ENCODE measurements at regions not wholly inside any gene's neighbourhood (a gene's known extent, or its start where the extent isn't known, plus 50 kb on each side); places are given as distances from the start of the nearest gene placed in this dataset.
"Not testable (repeated sequence)": the region's sequence is repeated elsewhere in the genome, so short reads cannot be mapped to it uniquely, and the experiment has no call there.

GRCh38 chr5:163947848-163948666, 442.6 kb downstream of the MAT2B start:
- H3K27ac ChIP-seq (ENCODE audit: insufficient read depth, low read depth, low read length, poor library complexity, severe bottlenecking): no peak overlapping the region
- no peaks in the 10 kb centered on the region for H3K4me1 ChIP-seq (ENCODE audit: control insufficient read depth, insufficient read depth, low read length)
- H3K27me3 ChIP-seq (ENCODE audit: control insufficient read depth, insufficient read depth, low read length, poor library complexity, severe bottlenecking): no peaks in the 10 kb centered on the region
- H3K4me3 ChIP-seq (ENCODE audit: insufficient read depth, low read depth, low read length): no peak overlapping the region
- WGBS, 2 experiments: 92% methylated on average over 12 of the region's 12 CpGs
- no peaks in the 10 kb centered on the region for H3K36me3 ChIP-seq (ENCODE audit: control insufficient read depth, insufficient read depth, low read length)
- H3K9me3 ChIP-seq (ENCODE audit: control insufficient read depth, low read length): no peaks in the 10 kb centered on the region

DNA sequence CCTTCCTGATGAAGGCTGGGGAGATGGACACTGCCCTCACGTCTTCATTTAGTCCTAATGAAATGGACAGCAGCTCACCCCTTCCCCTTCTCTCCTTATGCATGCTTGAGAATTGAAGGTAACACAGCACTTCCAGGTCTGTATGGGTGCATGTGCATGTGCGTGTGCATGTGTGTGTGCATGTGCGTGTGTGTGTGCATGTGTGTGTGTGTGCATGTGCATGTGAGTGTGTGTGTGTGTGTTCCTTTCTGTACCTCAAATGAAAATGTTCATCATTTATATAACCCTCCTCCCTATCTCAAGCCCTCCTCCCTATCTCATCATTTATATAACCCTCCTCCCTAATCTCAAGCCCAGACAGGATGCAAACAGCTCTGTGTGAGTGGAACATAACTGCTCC, 444.8 kb downstream of the MAT2B start:
- Histone ChIP-seq H3K36me3 (ENCODE audit: control insufficient read depth, insufficient read depth, low read length) (no peaks in the 10 kb centered on the region), H3K27ac (ENCODE audit: insufficient read depth, low read depth, low read length, poor library complexity, severe bottlenecking) (no peak overlapping the region), H3K27me3 (ENCODE audit: control insufficient read depth, insufficient read depth, low read length, poor library complexity, severe bottlenecking) (no peaks in the 10 kb centered on the region), H3K4me3 (ENCODE audit: insufficient read depth, low read depth, low read length) (no peak overlapping the region), H3K4me1 (ENCODE audit: control insufficient read depth, insufficient read depth, low read length) (no peaks in the 10 kb centered on the region), H3K9me3 (ENCODE audit: control insufficient read depth, low read length) (no peaks in the 10 kb centered on the region)
- 87 to 93% methylated on average over 3 of the region's 3 CpGs for WGBS, 2 experiments

DNA sequence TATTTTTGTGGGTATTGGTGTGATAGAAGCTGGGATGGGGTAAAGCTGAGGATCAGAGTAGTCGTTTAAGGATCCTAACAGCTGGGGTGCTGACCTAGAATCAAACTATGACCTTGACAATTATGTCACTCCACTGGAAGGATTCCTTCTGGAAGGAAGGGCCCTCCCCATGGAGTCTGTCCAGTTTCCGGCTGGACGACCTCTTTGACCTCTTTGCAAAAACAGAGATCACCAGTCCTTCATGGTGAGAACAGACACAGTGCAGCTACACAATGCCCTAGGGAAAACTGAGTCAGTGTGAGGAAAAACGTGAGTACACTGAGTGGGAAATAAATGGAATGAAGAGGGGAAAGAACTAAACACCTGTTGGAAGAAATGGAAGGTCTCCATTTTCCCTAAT, 445.6 kb downstream of the MAT2B start:
- no peaks in the 10 kb centered on the region for H3K9me3 ChIP-seq (ENCODE audit: control insufficient read depth, low read length)
- no peaks in the 10 kb centered on the region for H3K27me3 ChIP-seq (ENCODE audit: control insufficient read depth, insufficient read depth, low read length, poor library complexity, severe bottlenecking)
- H3K36me3 ChIP-seq (ENCODE audit: control insufficient read depth, insufficient read depth, low read length): no peaks in the 10 kb centered on the region
- WGBS, 2 experiments: 92 to 95% methylated on average over 4 of the region's 4 CpGs
- H3K4me3 ChIP-seq (ENCODE audit: insufficient read depth, low read depth, low read length): no peak overlapping the region
- no peak overlapping the region for H3K27ac ChIP-seq (ENCODE audit: insufficient read depth, low read depth, low read length, poor library complexity, severe bottlenecking)
- H3K4me1 ChIP-seq (ENCODE audit: control insufficient read depth, insufficient read depth, low read length): no peaks in the 10 kb centered on the region

- Histone ChIP-seq H3K36me3 (ENCODE audit: control insufficient read depth, insufficient read depth, low read length) (no peaks in the 10 kb centered on the region), H3K4me3 (ENCODE audit: insufficient read depth, low read depth, low read length) (no peak overlapping the region), H3K4me1 (ENCODE audit: control insufficient read depth, insufficient read depth, low read length) (no peaks in the 10 kb centered on the region), H3K27me3 (ENCODE audit: control insufficient read depth, insufficient read depth, low read length, poor library complexity, severe bottlenecking) (no peaks in the 10 kb centered on the region), H3K9me3 (ENCODE audit: control insufficient read depth, low read length) (no peaks in the 10 kb centered on the region), H3K27ac (ENCODE audit: insufficient read depth, low read depth, low read length, poor library complexity, severe bottlenecking) (no peak overlapping the region)
- 87 to 92% methylated on average over 2 to 6 of the region's 8 CpGs for WGBS, 2 experiments
These were observed 448.5 kb downstream of the MAT2B start for GRCh38 chr5:163953901-163954300.

DNA sequence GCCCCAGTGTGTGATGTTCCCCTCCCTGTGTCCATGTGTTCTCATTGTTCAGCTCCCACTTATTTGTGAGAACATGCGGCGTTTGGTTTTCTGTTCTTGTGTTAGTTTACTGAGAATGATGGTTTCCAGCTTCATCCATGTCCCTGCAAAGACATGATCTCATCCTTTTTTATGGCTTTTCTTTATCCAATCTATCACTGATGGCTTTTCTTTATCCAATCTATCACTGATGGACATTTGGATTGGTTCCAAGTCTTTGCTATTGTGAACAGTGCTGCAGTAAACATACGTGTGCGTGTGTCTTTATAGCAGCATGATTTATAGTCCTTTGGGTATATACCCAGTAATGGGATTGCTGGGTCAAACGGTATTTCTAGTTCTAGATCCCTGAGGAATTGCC, 455.8 kb downstream of the MAT2B start:
- not testable (repeated sequence) for H3K9me3 ChIP-seq (ENCODE audit: control insufficient read depth, low read length); H3K4me1 ChIP-seq (ENCODE audit: control insufficient read depth, insufficient read depth, low read length); H3K4me3 ChIP-seq (ENCODE audit: insufficient read depth, low read depth, low read length); H3K27ac ChIP-seq (ENCODE audit: insufficient read depth, low read depth, low read length, poor library complexity, severe bottlenecking); H3K27me3 ChIP-seq (ENCODE audit: control insufficient read depth, insufficient read depth, low read length, poor library complexity, severe bottlenecking); H3K36me3 ChIP-seq (ENCODE audit: control insufficient read depth, insufficient read depth, low read length)
- WGBS, 2 experiments: 90 to 100% methylated on average over 2 to 4 of the region's 5 CpGs

GRCh38 chr5:163963881-163964280, 458.5 kb downstream of the MAT2B start:
- Histone ChIP-seq H3K36me3 (ENCODE audit: control insufficient read depth, insufficient read depth, low read length) (no peaks in the 10 kb centered on the region), H3K27me3 (ENCODE audit: control insufficient read depth, insufficient read depth, low read length, poor library complexity, severe bottlenecking) (no peaks in the 10 kb centered on the region), H3K4me3 (ENCODE audit: insufficient read depth, low read depth, low read length) (no peak overlapping the region), H3K9me3 (ENCODE audit: control insufficient read depth, low read length) (no peaks in the 10 kb centered on the region), H3K27ac (ENCODE audit: insufficient read depth, low read depth, low read length, poor library complexity, severe bottlenecking) (no peak overlapping the region), H3K4me1 (ENCODE audit: control insufficient read depth, insufficient read depth, low read length) (no peaks in the 10 kb centered on the region)
- WGBS, 2 experiments: 94 to 95% methylated on average over 8 to 9 of the region's 9 CpGs

DNA sequence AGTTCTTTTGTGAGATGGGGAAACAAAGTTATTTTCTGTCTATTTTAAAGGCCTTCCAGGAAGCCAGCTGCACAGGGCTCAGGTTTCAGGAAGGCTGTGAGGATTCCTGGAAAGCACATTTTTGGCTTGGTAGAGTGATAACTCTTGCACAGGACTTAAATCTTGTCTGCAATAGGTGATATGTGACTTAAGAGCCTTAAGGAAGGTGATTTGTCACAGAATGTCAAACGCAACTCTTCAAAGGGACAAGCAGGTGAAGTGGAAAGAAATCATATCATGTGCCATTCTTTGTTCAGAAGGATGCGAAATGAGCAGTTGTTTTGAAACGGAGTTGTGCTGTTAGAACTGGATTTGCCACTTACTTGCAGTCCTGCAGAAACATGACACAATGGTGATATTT, 459.3 kb downstream of the MAT2B start:
- H3K27me3 ChIP-seq (ENCODE audit: control insufficient read depth, insufficient read depth, low read length, poor library complexity, severe bottlenecking): no peaks in the 10 kb centered on the region
- H3K4me1 ChIP-seq (ENCODE audit: control insufficient read depth, insufficient read depth, low read length): no peaks in the 10 kb centered on the region
- H3K27ac ChIP-seq (ENCODE audit: insufficient read depth, low read depth, low read length, poor library complexity, severe bottlenecking): no peak overlapping the region
- H3K4me3 ChIP-seq (ENCODE audit: insufficient read depth, low read depth, low read length): no peak overlapping the region
- H3K36me3 ChIP-seq (ENCODE audit: control insufficient read depth, insufficient read depth, low read length): no peaks in the 10 kb centered on the region
- WGBS, 2 experiments: 92 to 95% methylated on average over 3 of the region's 3 CpGs
- no peaks in the 10 kb centered on the region for H3K9me3 ChIP-seq (ENCODE audit: control insufficient read depth, low read length)

GRCh38 chr5:163967268-163967667, 461.8 kb downstream of the MAT2B start:
- WGBS, 2 experiments: 88 to 90% methylated on average over 1 of the region's 1 CpG
- Histone ChIP-seq H3K4me3 (ENCODE audit: insufficient read depth, low read depth, low read length) (no peak overlapping the region), H3K27me3 (ENCODE audit: control insufficient read depth, insufficient read depth, low read length, poor library complexity, severe bottlenecking) (no peaks in the 10 kb centered on the region), H3K36me3 (ENCODE audit: control insufficient read depth, insufficient read depth, low read length) (no peaks in the 10 kb centered on the region), H3K9me3 (ENCODE audit: control insufficient read depth, low read length) (no peaks in the 10 kb centered on the region), H3K4me1 (ENCODE audit: control insufficient read depth, insufficient read depth, low read length) (no peaks in the 10 kb centered on the region), H3K27ac (ENCODE audit: insufficient read depth, low read depth, low read length, poor library complexity, severe bottlenecking) (no peak overlapping the region)

DNA sequence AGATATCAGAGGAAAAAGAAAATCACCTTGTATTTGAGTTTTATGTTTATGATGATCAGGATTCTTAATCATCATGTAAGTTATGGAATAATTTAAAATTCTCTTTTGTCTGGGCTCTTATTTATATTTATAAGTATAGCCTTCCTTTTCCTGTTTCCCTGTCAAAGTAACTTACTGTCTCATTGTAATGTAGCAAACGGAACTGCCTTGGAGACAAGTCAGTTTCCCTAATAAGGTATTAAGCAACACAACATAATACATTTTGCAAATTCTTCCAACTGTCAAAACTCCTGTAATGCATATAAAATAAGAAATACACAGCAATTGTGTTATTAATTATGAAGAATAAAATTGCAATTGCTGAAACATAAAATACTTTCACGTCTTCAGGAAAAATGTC, 463.2 kb downstream of the MAT2B start:
- WGBS, 2 experiments: 42 to 75% methylated on average over 1 of the region's 2 CpGs
- Histone ChIP-seq H3K4me3 (ENCODE audit: insufficient read depth, low read depth, low read length) (no peak overlapping the region), H3K27me3 (ENCODE audit: control insufficient read depth, insufficient read depth, low read length, poor library complexity, severe bottlenecking) (no peaks in the 10 kb centered on the region), H3K4me1 (ENCODE audit: control insufficient read depth, insufficient read depth, low read length) (no peaks in the 10 kb centered on the region), H3K9me3 (ENCODE audit: control insufficient read depth, low read length) (no peaks in the 10 kb centered on the region), H3K36me3 (ENCODE audit: control insufficient read depth, insufficient read depth, low read length) (no peaks in the 10 kb centered on the region), H3K27ac (ENCODE audit: insufficient read depth, low read depth, low read length, poor library complexity, severe bottlenecking) (no peak overlapping the region)

DNA sequence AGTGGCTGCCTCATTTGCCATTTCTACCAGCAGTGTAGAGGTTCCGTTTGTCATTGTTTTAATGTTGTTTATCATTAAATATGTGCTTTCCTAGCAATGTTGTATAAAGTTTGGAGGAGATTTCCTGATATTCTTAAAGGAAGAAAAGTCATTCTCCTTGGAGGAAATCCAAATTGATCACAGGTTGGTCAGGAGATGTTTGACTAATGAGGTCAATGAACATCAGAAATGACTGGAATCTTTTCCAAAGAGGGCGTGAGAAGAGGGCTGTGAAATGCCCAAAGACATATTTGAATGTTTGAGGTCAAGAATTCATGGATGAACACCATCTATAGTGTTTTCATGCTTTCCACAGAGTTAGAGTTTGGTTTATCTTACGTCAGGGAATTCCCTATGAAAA, 471.3 kb downstream of the MAT2B start:
- no peaks in the 10 kb centered on the region for H3K27me3 ChIP-seq (ENCODE audit: control insufficient read depth, insufficient read depth, low read length, poor library complexity, severe bottlenecking)
- no peak overlapping the region for H3K4me3 ChIP-seq (ENCODE audit: insufficient read depth, low read depth, low read length)
- H3K9me3 ChIP-seq (ENCODE audit: control insufficient read depth, low read length): no peaks in the 10 kb centered on the region
- no peaks in the 10 kb centered on the region for H3K36me3 ChIP-seq (ENCODE audit: control insufficient read depth, insufficient read depth, low read length)
- 88 to 92% methylated on average over 2 to 3 of the region's 3 CpGs for WGBS, 2 experiments
- H3K4me1 ChIP-seq (ENCODE audit: control insufficient read depth, insufficient read depth, low read length): no peaks in the 10 kb centered on the region
- H3K27ac ChIP-seq (ENCODE audit: insufficient read depth, low read depth, low read length, poor library complexity, severe bottlenecking): no peak overlapping the region

Measured in ectodermal cell (in vitro differentiated cells).